Bone marrow (tissue), 2 donors: ENCODE measurements at regions not wholly inside any gene's neighbourhood (a gene's known extent, or its start where the extent isn't known, plus 50 kb on each side); places are given as distances from the start of the nearest gene placed in this dataset.
"Not testable (repeated sequence)": the region's sequence is repeated elsewhere in the genome, so short reads cannot be mapped to it uniquely, and the experiment has no call there.

Source experiments
- DNase-seq, 2 donors: peaks; one replicate each; lab custom pipeline; 2025; lab: John Stamatoyannopoulos, UW

DNA sequence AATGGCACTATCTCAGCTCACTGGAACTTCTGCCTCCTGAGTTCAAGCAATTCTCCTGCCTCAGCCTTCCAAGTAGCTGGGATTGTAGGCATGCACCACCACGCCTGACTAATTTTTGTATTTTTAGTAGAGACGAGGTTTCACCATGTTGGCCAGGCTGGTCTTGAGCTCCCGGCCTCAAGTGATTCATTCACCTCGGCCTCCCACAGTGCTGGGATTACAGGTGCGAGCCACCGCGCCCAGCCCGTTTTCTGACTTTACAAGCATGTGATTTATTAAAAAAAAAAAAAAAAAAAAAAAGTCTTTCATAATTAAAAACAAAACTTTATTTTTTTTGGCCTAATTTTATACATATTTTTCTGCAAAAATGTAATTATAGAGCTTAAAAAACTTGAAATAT, 64.8 kb upstream of the DGKB start:
- DNase-seq = not testable (repeated sequence)

DNA sequence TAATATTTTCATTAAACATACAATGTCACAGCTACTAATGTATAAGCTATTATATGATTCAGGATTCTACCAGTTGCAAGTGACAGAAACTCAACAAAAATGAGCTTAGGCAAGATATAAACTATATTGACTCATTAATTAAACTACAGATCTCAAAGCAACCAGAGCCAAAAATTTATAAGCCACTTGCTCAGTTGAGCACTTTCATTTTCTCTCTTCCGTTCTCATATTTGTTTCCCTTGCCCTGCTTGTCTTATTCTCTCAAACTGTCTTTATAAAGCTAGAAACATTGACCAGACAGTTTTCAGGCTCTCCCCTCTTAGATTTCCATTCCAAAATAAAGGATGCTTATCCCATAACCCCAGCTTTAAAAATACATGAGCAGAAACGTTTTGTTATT, 60.2 kb upstream of the DGKB start:
- DNase-seq = no peak

DNA sequence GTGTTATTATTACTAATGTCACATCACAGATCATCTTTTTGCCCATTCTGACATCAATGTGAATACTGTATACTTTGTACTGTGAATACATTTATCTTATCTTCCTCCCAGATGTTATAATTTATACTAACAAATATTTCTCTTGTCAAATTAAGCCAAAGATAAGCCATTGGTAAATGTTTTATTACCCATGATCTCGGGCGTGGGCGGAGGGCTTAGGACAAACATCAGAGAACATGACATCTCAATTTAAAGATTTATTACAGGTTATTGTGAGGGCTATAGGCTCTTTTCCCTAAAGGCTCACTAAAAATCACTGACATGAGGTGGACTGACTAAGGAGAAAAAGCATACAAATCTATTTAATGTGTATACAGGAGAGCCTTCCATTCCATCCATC, 58.2 kb upstream of the DGKB start:
- no peak for DNase-seq

GRCh38 chr7:14959339-14959738, 56.8 kb upstream of the DGKB start:
- DNase-seq = no peak

DNA sequence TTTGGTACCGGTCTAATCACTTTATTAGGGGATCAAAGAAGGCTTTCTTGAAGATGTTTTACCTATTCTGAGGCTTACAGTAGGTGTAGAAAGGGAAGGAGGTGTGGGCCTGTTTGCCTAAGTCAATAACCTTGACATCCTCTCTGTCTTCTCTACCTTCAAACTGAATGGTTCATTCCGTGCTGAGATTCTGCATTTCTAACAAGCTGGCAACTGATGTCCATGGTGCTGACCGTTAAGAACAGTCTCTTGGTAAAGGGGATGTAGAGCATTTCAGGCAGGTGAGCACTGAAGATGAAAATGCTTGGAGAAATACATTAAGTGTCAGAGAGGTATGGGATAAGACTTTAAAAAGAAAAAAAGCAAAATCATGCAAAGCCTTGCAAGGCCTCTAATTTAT, 51.5 kb upstream of the DGKB start:
- DNase-seq = no peak
